ENCODE measurements at regions not wholly inside any gene's neighbourhood (a gene's known extent, or its start where the extent isn't known, plus 50 kb on each side); places are given as distances from the start of the nearest gene placed in this dataset.

DNA sequence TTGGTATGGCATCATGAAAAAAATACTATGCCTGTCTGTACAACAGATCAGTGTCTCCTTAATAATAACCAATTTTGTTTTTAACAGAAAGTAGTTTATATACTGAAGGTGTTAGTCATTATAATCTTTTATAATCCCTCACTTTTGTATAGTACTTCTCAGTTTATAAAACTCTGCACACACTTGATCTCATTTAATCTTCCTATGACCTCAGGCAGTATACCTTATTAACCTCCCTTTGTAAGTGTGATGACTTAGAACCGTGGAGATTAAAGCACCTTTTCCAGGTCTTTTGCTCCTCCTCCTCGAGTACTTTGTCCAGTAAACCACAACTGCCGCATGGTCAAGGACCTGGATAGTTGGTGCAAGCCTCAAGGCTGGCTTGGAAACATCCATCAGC, 945.5 kb downstream of the EPHA4 start:
- TF ChIP-seq, protein P1, sequence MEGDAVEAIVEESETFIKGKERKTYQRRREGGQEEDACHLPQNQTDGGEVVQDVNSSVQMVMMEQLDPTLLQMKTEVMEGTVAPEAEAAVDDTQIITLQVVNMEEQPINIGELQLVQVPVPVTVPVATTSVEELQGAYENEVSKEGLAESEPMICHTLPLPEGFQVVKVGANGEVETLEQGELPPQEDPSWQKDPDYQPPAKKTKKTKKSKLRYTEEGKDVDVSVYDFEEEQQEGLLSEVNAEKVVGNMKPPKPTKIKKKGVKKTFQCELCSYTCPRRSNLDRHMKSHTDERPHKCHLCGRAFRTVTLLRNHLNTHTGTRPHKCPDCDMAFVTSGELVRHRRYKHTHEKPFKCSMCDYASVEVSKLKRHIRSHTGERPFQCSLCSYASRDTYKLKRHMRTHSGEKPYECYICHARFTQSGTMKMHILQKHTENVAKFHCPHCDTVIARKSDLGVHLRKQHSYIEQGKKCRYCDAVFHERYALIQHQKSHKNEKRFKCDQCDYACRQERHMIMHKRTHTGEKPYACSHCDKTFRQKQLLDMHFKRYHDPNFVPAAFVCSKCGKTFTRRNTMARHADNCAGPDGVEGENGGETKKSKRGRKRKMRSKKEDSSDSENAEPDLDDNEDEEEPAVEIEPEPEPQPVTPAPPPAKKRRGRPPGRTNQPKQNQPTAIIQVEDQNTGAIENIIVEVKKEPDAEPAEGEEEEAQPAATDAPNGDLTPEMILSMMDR (IDR thresholded peaks at IDR 0.05; ENCODE audit: low read depth, low read length, poor library complexity, severe bottlenecking): no peak
- no peak for TF ChIP-seq EZH2phosphoT487 (IDR thresholded peaks at IDR 0.05; ENCODE audit: borderline replicate concordance, low read length)
